HUES48 (cell line): ENCODE measurements at regions not wholly inside any gene's neighbourhood (a gene's known extent, or its start where the extent isn't known, plus 50 kb on each side); places are given as distances from the start of the nearest gene placed in this dataset.
A peak's percentile ranks its signal among the peaks of the same experiment; 100 is the strongest.
"Not testable (repeated sequence)": the region's sequence is repeated elsewhere in the genome, so short reads cannot be mapped to it uniquely, and the experiment has no call there.

ENCODE experiments used
- H3K27ac ChIP-seq: one replicate; pipeline ENCODE4 v1.7.0; 2013; ENCODE audit warnings: low read depth, low read length, inconsistent platforms
- H3K27me3 ChIP-seq: 2 replicates; pipeline ENCODE4 v1.6.1; 2013; ENCODE audit warnings: mild to moderate bottlenecking, low read length; ENCODE audit not compliant: control insufficient read depth, insufficient read depth
- H3K36me3 ChIP-seq: 2 replicates; pipeline ENCODE4 v1.6.1; 2013; ENCODE audit warnings: low read length; ENCODE audit not compliant: control insufficient read depth, insufficient read depth
- H3K4me1 ChIP-seq: 2 replicates; pipeline ENCODE4 v1.6.1; 2013; ENCODE audit warnings: mild to moderate bottlenecking, low read length; ENCODE audit not compliant: control insufficient read depth, insufficient read depth
- H3K4me3 ChIP-seq: 2 replicates; pipeline ENCODE4 v1.5.1; 2013; ENCODE audit warnings: mild to moderate bottlenecking, low read depth, low read length
- H3K9ac ChIP-seq: 2 replicates; pipeline ENCODE4 v1.6.1; 2013; ENCODE audit warnings: mild to moderate bottlenecking, low read depth, low read length, moderate library complexity
- H3K9me3 ChIP-seq: 2 replicates; pipeline ENCODE4 v1.6.1; 2013; ENCODE audit warnings: low read length; ENCODE audit not compliant: control insufficient read depth, insufficient read depth

GRCh38 chr3:145055375-145056076 lies 1083.9 kb downstream of the DIPK2A start:
- Histone ChIP-seq H3K27ac (no peak overlapping the region), H3K27me3 (no peaks in the 10 kb centered on the region), H3K9me3 (peaks cover 6% of the 10 kb centered on the region), H3K4me1 (no peaks in the 10 kb centered on the region), H3K4me3 (no peak overlapping the region), H3K9ac (no peak overlapping the region), H3K36me3 (no peaks in the 10 kb centered on the region)

- H3K27ac ChIP-seq = no peak overlapping the region
- no peaks in the 10 kb centered on the region for H3K36me3 ChIP-seq
- no peaks in the 10 kb centered on the region for H3K4me1 ChIP-seq
- H3K9me3 ChIP-seq = peaks cover 34% of the 10 kb centered on the region
- H3K4me3 ChIP-seq = no peak overlapping the region
- no peak overlapping the region for H3K9ac ChIP-seq
- no peaks in the 10 kb centered on the region for H3K27me3 ChIP-seq
Measured at GRCh38 chr3:145058483-145058882, 1086.9 kb downstream of the DIPK2A start.

DNA sequence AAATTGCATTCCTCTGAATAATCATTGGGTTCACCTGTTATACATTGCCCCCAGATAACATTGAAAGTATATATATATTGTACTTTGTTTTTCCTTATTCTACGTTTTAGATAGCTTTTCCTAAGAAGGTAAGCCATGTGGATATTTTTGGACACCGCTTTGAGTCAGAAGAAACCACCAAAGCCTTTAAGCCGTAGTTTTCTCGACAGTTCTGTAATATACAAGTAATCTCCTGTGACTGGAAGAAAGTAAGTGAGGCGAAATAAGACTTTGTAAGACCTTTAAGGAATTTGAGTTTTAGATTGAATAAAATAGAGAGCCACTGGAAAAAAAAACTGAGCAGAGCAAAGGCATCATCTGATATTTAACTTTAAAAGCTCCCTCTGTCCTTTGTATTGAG lies 1092.0 kb downstream of the DIPK2A start:
- no peaks in the 10 kb centered on the region for H3K36me3 ChIP-seq

GRCh38 chr3:145070795-145071194 lies 1090.2 kb downstream of the PLOD2 start:
- H3K4me3 ChIP-seq = no peak overlapping the region
- H3K9me3 ChIP-seq = no peaks in the 10 kb centered on the region
- no peak overlapping the region for H3K9ac ChIP-seq
- no peaks in the 10 kb centered on the region for H3K4me1 ChIP-seq
- no peaks in the 10 kb centered on the region for H3K36me3 ChIP-seq
- no peaks in the 10 kb centered on the region for H3K27me3 ChIP-seq
- no peak overlapping the region for H3K27ac ChIP-seq

More for the DNA sequence above, 1092.0 kb downstream of the DIPK2A start:
- peaks cover 34% of the 10 kb centered on the region for H3K9me3 ChIP-seq
- no peak overlapping the region for H3K4me3 ChIP-seq
- no peak overlapping the region for H3K9ac ChIP-seq
- H3K4me1 ChIP-seq = no peaks in the 10 kb centered on the region
- H3K27ac ChIP-seq = no peak overlapping the region
- no peaks in the 10 kb centered on the region for H3K27me3 ChIP-seq

- Histone ChIP-seq H3K36me3 (no peaks in the 10 kb centered on the region), H3K27me3 (no peaks in the 10 kb centered on the region), H3K9me3 (no peaks in the 10 kb centered on the region), H3K9ac (no peak overlapping the region), H3K27ac (no peak overlapping the region), H3K4me3 (no peak overlapping the region), H3K4me1 (no peaks in the 10 kb centered on the region)
Measured at GRCh38 chr3:145079436-145079835, 1081.5 kb downstream of the PLOD2 start.

GRCh38 chr3:145087038-145087437 lies 1073.9 kb downstream of the PLOD2 start:
- H3K4me3 ChIP-seq = no peak overlapping the region
- no peaks in the 10 kb centered on the region for H3K27me3 ChIP-seq
- no peaks in the 10 kb centered on the region for H3K36me3 ChIP-seq
- H3K4me1 ChIP-seq = no peaks in the 10 kb centered on the region
- H3K9me3 ChIP-seq = no peaks in the 10 kb centered on the region
- no peak overlapping the region for H3K27ac ChIP-seq
- H3K9ac ChIP-seq = no peak overlapping the region

- no peak overlapping the region for H3K4me3 ChIP-seq
Measured at GRCh38 chr3:145088917-145089316, 1072.1 kb downstream of the PLOD2 start.

DNA sequence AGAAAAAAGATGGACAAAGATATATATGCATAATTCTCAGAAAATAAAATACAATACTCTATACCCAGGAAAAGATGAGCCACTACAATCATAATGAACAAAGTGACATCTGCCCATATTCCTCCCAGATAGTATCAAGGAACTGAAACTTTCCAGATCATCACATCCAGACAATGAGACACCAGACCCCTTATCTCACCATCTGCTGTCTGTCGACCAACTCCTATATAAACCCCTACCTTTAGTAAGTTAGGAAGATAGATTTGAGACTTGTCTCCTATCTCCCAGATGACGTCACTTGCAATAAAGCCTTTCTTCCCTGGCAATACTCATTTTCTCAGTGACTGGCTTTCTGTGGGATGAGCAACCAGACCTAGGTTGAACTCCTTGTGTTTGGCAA lies 1071.6 kb downstream of the PLOD2 start:
- no peaks in the 10 kb centered on the region for H3K27me3 ChIP-seq
- no peak overlapping the region for H3K4me3 ChIP-seq
- no peaks in the 10 kb centered on the region for H3K9me3 ChIP-seq

More at GRCh38 chr3:145088917-145089316, 1072.1 kb downstream of the PLOD2 start:
- Histone ChIP-seq H3K9ac (no peak overlapping the region), H3K36me3 (no peaks in the 10 kb centered on the region), H3K27me3 (no peaks in the 10 kb centered on the region), H3K9me3 (no peaks in the 10 kb centered on the region), H3K27ac (no peak overlapping the region), H3K4me1 (no peaks in the 10 kb centered on the region)

GRCh38 chr3:145094355-145094941 lies 1066.5 kb downstream of the PLOD2 start:
- Histone ChIP-seq H3K27me3 (no peaks in the 10 kb centered on the region), H3K27ac (no peak overlapping the region), H3K4me3 (no peak overlapping the region), H3K9ac (no peak overlapping the region), H3K9me3 (no peaks in the 10 kb centered on the region), H3K36me3 (no peaks in the 10 kb centered on the region), H3K4me1 (no peaks in the 10 kb centered on the region; the same call in 1 of the 2 replicates)

More for the DNA sequence above, 1071.6 kb downstream of the PLOD2 start:
- H3K27ac ChIP-seq = no peak overlapping the region
- no peaks in the 10 kb centered on the region for H3K36me3 ChIP-seq
- no peaks in the 10 kb centered on the region; the same call in 1 of the 2 replicates for H3K4me1 ChIP-seq
- no peak overlapping the region for H3K9ac ChIP-seq

- not testable (repeated sequence) for H3K36me3 ChIP-seq, H3K27me3 ChIP-seq, H3K4me3 ChIP-seq, H3K9me3 ChIP-seq, H3K4me1 ChIP-seq
- Histone ChIP-seq H3K9ac (0 out of 2 replicates have a peak overlapping the region, but pooled peaks have one; percentile 30), H3K27ac (peak overlapping the region; percentile 79)
Measured at GRCh38 chr3:145111141-145111540, 1049.8 kb downstream of the PLOD2 start.

GRCh38 chr3:145116769-145117168 lies 1044.2 kb downstream of the PLOD2 start:
- Histone ChIP-seq H3K27me3 (no peaks in the 10 kb centered on the region), H3K36me3 (no peaks in the 10 kb centered on the region), H3K4me1 (peaks cover 8% of the 10 kb centered on the region), H3K9ac (no peak overlapping the region), H3K27ac (no peak overlapping the region), H3K4me3 (no peak overlapping the region), H3K9me3 (no peaks in the 10 kb centered on the region)
